ENCODE measurements at regions not wholly inside any gene's neighbourhood (a gene's known extent, or its start where the extent isn't known, plus 50 kb on each side); places are given as distances from the start of the nearest gene placed in this dataset.
"Not testable (repeated sequence)": the region's sequence is repeated elsewhere in the genome, so short reads cannot be mapped to it uniquely, and the experiment has no call there.

GRCh38 chr14:37785298-37785697 lies 189.9 kb downstream of the TTC6 start:
- DNase-seq (ENCODE audit: low read depth, low spot score) = not testable (repeated sequence)

- not testable (repeated sequence) for DNase-seq (ENCODE audit: low read depth, low spot score)
These were observed 190.7 kb downstream of the TTC6 start for GRCh38 chr14:37786114-37786625.

- no peak for DNase-seq (ENCODE audit: low read depth, low spot score)
These were observed 192.6 kb downstream of the TTC6 start for GRCh38 chr14:37787879-37788494.

GRCh38 chr14:37791384-37792036 lies 196.1 kb downstream of the TTC6 start:
- no peak for DNase-seq (ENCODE audit: low read depth, low spot score)

GRCh38 chr14:37792124-37792523 lies 196.7 kb downstream of the TTC6 start:
- no peak for DNase-seq (ENCODE audit: low read depth, low spot score)

GRCh38 chr14:37796703-37797416 lies 201.4 kb downstream of the TTC6 start:
- no peak for DNase-seq (ENCODE audit: low read depth, low spot score)

GRCh38 chr14:37797675-37798074 lies 202.2 kb downstream of the TTC6 start:
- no peak for DNase-seq (ENCODE audit: low read depth, low spot score)

GRCh38 chr14:37807722-37808121 lies 212.3 kb downstream of the TTC6 start:
- DNase-seq (ENCODE audit: low read depth, low spot score) = no peak

GRCh38 chr14:37810094-37810801 lies 214.8 kb downstream of the TTC6 start:
- DNase-seq (ENCODE audit: low read depth, low spot score) = no peak

GRCh38 chr14:37813732-37814131 lies 218.3 kb downstream of the TTC6 start:
- DNase-seq (ENCODE audit: low read depth, low spot score) = no peak

- no peak for DNase-seq (ENCODE audit: low read depth, low spot score)
These were observed 220.7 kb downstream of the TTC6 start for GRCh38 chr14:37816135-37816534.

- no peak for DNase-seq (ENCODE audit: low read depth, low spot score)
These were observed 221.4 kb downstream of the TTC6 start for GRCh38 chr14:37816743-37817295.

GRCh38 chr14:37819155-37820015 lies 224.0 kb downstream of the TTC6 start:
- DNase-seq (ENCODE audit: low read depth, low spot score) = no peak

- DNase-seq (ENCODE audit: low read depth, low spot score) = not testable (repeated sequence)
These were observed 225.4 kb downstream of the TTC6 start for GRCh38 chr14:37820810-37821209.

- no peak for DNase-seq (ENCODE audit: low read depth, low spot score)
These were observed 229.7 kb downstream of the TTC6 start for GRCh38 chr14:37824939-37825712.

- DNase-seq (ENCODE audit: low read depth, low spot score) = no peak
These were observed 231.4 kb downstream of the TTC6 start for GRCh38 chr14:37826869-37827268.

- no peak for DNase-seq (ENCODE audit: low read depth, low spot score)
These were observed 234.8 kb downstream of the TTC6 start for GRCh38 chr14:37830271-37830670.

GRCh38 chr14:37834275-37834674 lies 238.8 kb downstream of the TTC6 start:
- no peak for DNase-seq (ENCODE audit: low read depth, low spot score)

- not testable (repeated sequence) for DNase-seq (ENCODE audit: low read depth, low spot score)
These were observed 243.3 kb downstream of the TTC6 start for GRCh38 chr14:37838778-37839177.

GRCh38 chr14:37841039-37841438 lies 245.6 kb downstream of the TTC6 start:
- not testable (repeated sequence) for DNase-seq (ENCODE audit: low read depth, low spot score)
